ENCODE measurements at regions not wholly inside any gene's neighbourhood (a gene's known extent, or its start where the extent isn't known, plus 50 kb on each side); places are given as distances from the start of the nearest gene placed in this dataset.

- 90% methylated on average over 1 of the region's 1 CpG for WGBS
- H3K4me1 ChIP-seq (ENCODE audit: control insufficient read depth in 2 of 2, insufficient read depth in 2 of 2, low read length in 2 of 2) = no peaks in the 10 kb centered on the region
- DNase-seq (ENCODE audit: low read depth in 6 of 9, low spot score in 9 of 9) = no peak
- no peaks in the 10 kb centered on the region for H3K36me3 ChIP-seq (ENCODE audit: control insufficient read depth in 2 of 2, insufficient read depth in 2 of 2, low read length in 1 of 2)
- no peaks in the 10 kb centered on the region for H3K27me3 ChIP-seq (ENCODE audit: control insufficient read depth in 2 of 2, insufficient read depth in 1 of 2, low read length in 1 of 2)
- no peaks in the 10 kb centered on the region for H3K9me3 ChIP-seq (ENCODE audit: control insufficient read depth in 2 of 2, insufficient read depth in 1 of 2, low read length in 1 of 2)
- no peak overlapping the region for H3K27ac ChIP-seq (ENCODE audit: low read depth in 1 of 2, low read length in 1 of 2)
- H3K4me3 ChIP-seq (ENCODE audit: low read length in 2 of 2) = no peak overlapping the region
These were observed 1217.6 kb upstream of the GJE1 start for GRCh38 chr6:140915103-140915502.

- H3K36me3 ChIP-seq (ENCODE audit: control insufficient read depth in 2 of 2, insufficient read depth in 2 of 2, low read length in 1 of 2) = no peaks in the 10 kb centered on the region
- no peaks in the 10 kb centered on the region for H3K4me1 ChIP-seq (ENCODE audit: control insufficient read depth in 2 of 2, insufficient read depth in 2 of 2, low read length in 2 of 2)
- no peak overlapping the region for H3K27ac ChIP-seq (ENCODE audit: low read depth in 1 of 2, low read length in 1 of 2)
- no peaks in the 10 kb centered on the region for H3K27me3 ChIP-seq (ENCODE audit: control insufficient read depth in 2 of 2, insufficient read depth in 1 of 2, low read length in 1 of 2)
- H3K4me3 ChIP-seq (ENCODE audit: low read length in 2 of 2) = no peak overlapping the region
- 91% methylated on average over 3 of the region's 3 CpGs for WGBS
- DNase-seq (ENCODE audit: low read depth in 6 of 9, low spot score in 9 of 9) = no peak
- peaks cover 0 to 8% of the 10 kb centered on the region in 2 donors for H3K9me3 ChIP-seq (ENCODE audit: control insufficient read depth in 2 of 2, insufficient read depth in 1 of 2, low read length in 1 of 2)
These were observed 1220.0 kb upstream of the GJE1 start for GRCh38 chr6:140912686-140913085.

- Histone ChIP-seq H3K4me3 (ENCODE audit: low read length in 2 of 2) (no peak overlapping the region), H3K36me3 (ENCODE audit: control insufficient read depth in 2 of 2, insufficient read depth in 2 of 2, low read length in 1 of 2) (no peaks in the 10 kb centered on the region), H3K9me3 (ENCODE audit: control insufficient read depth in 2 of 2, insufficient read depth in 1 of 2, low read length in 1 of 2) (peaks cover 0 to 12% of the 10 kb centered on the region in 2 donors), H3K4me1 (ENCODE audit: control insufficient read depth in 2 of 2, insufficient read depth in 2 of 2, low read length in 2 of 2) (no peaks in the 10 kb centered on the region), H3K27me3 (ENCODE audit: control insufficient read depth in 2 of 2, insufficient read depth in 1 of 2, low read length in 1 of 2) (no peaks in the 10 kb centered on the region), H3K27ac (ENCODE audit: low read depth in 1 of 2, low read length in 1 of 2) (no peak overlapping the region)
- whole genome bisulfite sequencing = 97% methylated on average over 1 of the region's 1 CpG
- no peak for DNase-seq (ENCODE audit: low read depth in 6 of 9, low spot score in 9 of 9)
These were observed 1223.1 kb upstream of the GJE1 start for GRCh38 chr6:140909625-140910024.

- peaks cover 0 to 12% of the 10 kb centered on the region in 2 donors for H3K9me3 ChIP-seq (ENCODE audit: control insufficient read depth in 2 of 2, insufficient read depth in 1 of 2, low read length in 1 of 2)
- H3K27me3 ChIP-seq (ENCODE audit: control insufficient read depth in 2 of 2, insufficient read depth in 1 of 2, low read length in 1 of 2) = no peaks in the 10 kb centered on the region
- DNase-seq (ENCODE audit: low read depth in 6 of 9, low spot score in 9 of 9) = no peak
- H3K4me3 ChIP-seq (ENCODE audit: low read length in 2 of 2) = no peak overlapping the region
- H3K4me1 ChIP-seq (ENCODE audit: control insufficient read depth in 2 of 2, insufficient read depth in 2 of 2, low read length in 2 of 2) = no peaks in the 10 kb centered on the region
- H3K36me3 ChIP-seq (ENCODE audit: control insufficient read depth in 2 of 2, insufficient read depth in 2 of 2, low read length in 1 of 2) = no peaks in the 10 kb centered on the region
- no peak overlapping the region for H3K27ac ChIP-seq (ENCODE audit: low read depth in 1 of 2, low read length in 1 of 2)
These were observed 1223.6 kb upstream of the GJE1 start for GRCh38 chr6:140909156-140909555.

GRCh38 chr6:140908505-140908904 lies 1224.2 kb upstream of the GJE1 start:
- peaks cover 0 to 12% of the 10 kb centered on the region in 2 donors for H3K9me3 ChIP-seq (ENCODE audit: control insufficient read depth in 2 of 2, insufficient read depth in 1 of 2, low read length in 1 of 2)
- H3K27me3 ChIP-seq (ENCODE audit: control insufficient read depth in 2 of 2, insufficient read depth in 1 of 2, low read length in 1 of 2) = no peaks in the 10 kb centered on the region
- no peaks in the 10 kb centered on the region for H3K36me3 ChIP-seq (ENCODE audit: control insufficient read depth in 2 of 2, insufficient read depth in 2 of 2, low read length in 1 of 2)
- no peaks in the 10 kb centered on the region for H3K4me1 ChIP-seq (ENCODE audit: control insufficient read depth in 2 of 2, insufficient read depth in 2 of 2, low read length in 2 of 2)
- H3K27ac ChIP-seq (ENCODE audit: low read depth in 1 of 2, low read length in 1 of 2) = no peak overlapping the region
- H3K4me3 ChIP-seq (ENCODE audit: low read length in 2 of 2) = no peak overlapping the region
- DNase-seq (ENCODE audit: low read depth in 6 of 9, low spot score in 9 of 9) = no peak

GRCh38 chr6:140907235-140907634 lies 1225.5 kb upstream of the GJE1 start:
- Histone ChIP-seq H3K4me1 (ENCODE audit: control insufficient read depth in 2 of 2, insufficient read depth in 2 of 2, low read length in 2 of 2) (no peaks in the 10 kb centered on the region), H3K27me3 (ENCODE audit: control insufficient read depth in 2 of 2, insufficient read depth in 1 of 2, low read length in 1 of 2) (no peaks in the 10 kb centered on the region), H3K4me3 (ENCODE audit: low read length in 2 of 2) (no peak overlapping the region), H3K27ac (ENCODE audit: low read depth in 1 of 2, low read length in 1 of 2) (no peak overlapping the region), H3K9me3 (ENCODE audit: control insufficient read depth in 2 of 2, insufficient read depth in 1 of 2, low read length in 1 of 2) (peaks cover 0 to 12% of the 10 kb centered on the region in 2 donors), H3K36me3 (ENCODE audit: control insufficient read depth in 2 of 2, insufficient read depth in 2 of 2, low read length in 1 of 2) (no peaks in the 10 kb centered on the region)
- WGBS = 96% methylated on average over 9 of the region's 9 CpGs
- no peak for DNase-seq (ENCODE audit: low read depth in 6 of 9, low spot score in 9 of 9)

- H3K27me3 ChIP-seq (ENCODE audit: control insufficient read depth in 2 of 2, insufficient read depth in 1 of 2, low read length in 1 of 2) = no peaks in the 10 kb centered on the region
- H3K27ac ChIP-seq (ENCODE audit: low read depth in 1 of 2, low read length in 1 of 2) = no peak overlapping the region
- H3K4me1 ChIP-seq (ENCODE audit: control insufficient read depth in 2 of 2, insufficient read depth in 2 of 2, low read length in 2 of 2) = no peaks in the 10 kb centered on the region
- DNase-seq (ENCODE audit: low read depth in 6 of 9, low spot score in 9 of 9) = no peak
- peaks cover 0 to 18% of the 10 kb centered on the region in 2 donors for H3K9me3 ChIP-seq (ENCODE audit: control insufficient read depth in 2 of 2, insufficient read depth in 1 of 2, low read length in 1 of 2)
- no peaks in the 10 kb centered on the region for H3K36me3 ChIP-seq (ENCODE audit: control insufficient read depth in 2 of 2, insufficient read depth in 2 of 2, low read length in 1 of 2)
- no peak overlapping the region for H3K4me3 ChIP-seq (ENCODE audit: low read length in 2 of 2)
These were observed 1227.0 kb upstream of the GJE1 start for GRCh38 chr6:140905724-140906123.

- 92% methylated on average over 1 of the region's 1 CpG for WGBS
- Histone ChIP-seq H3K9me3 (ENCODE audit: control insufficient read depth in 2 of 2, insufficient read depth in 1 of 2, low read length in 1 of 2) (peaks cover 0 to 18% of the 10 kb centered on the region in 2 donors), H3K4me3 (ENCODE audit: low read length in 2 of 2) (no peak overlapping the region), H3K4me1 (ENCODE audit: control insufficient read depth in 2 of 2, insufficient read depth in 2 of 2, low read length in 2 of 2) (no peaks in the 10 kb centered on the region), H3K36me3 (ENCODE audit: control insufficient read depth in 2 of 2, insufficient read depth in 2 of 2, low read length in 1 of 2) (no peaks in the 10 kb centered on the region), H3K27ac (ENCODE audit: low read depth in 1 of 2, low read length in 1 of 2) (no peak overlapping the region), H3K27me3 (ENCODE audit: control insufficient read depth in 2 of 2, insufficient read depth in 1 of 2, low read length in 1 of 2) (no peaks in the 10 kb centered on the region)
- no peak for DNase-seq (ENCODE audit: low read depth in 6 of 9, low spot score in 9 of 9)
These were observed 1227.7 kb upstream of the GJE1 start for GRCh38 chr6:140905050-140905449.

GRCh38 chr6:140897804-140898573 lies 1234.7 kb upstream of the GJE1 start:
- Histone ChIP-seq H3K4me1 (ENCODE audit: control insufficient read depth in 2 of 2, insufficient read depth in 2 of 2, low read length in 2 of 2) (no peaks in the 10 kb centered on the region), H3K27me3 (ENCODE audit: control insufficient read depth in 2 of 2, insufficient read depth in 1 of 2, low read length in 1 of 2) (no peaks in the 10 kb centered on the region), H3K4me3 (ENCODE audit: low read length in 2 of 2) (no peak overlapping the region), H3K27ac (ENCODE audit: low read depth in 1 of 2, low read length in 1 of 2) (no peak overlapping the region), H3K9me3 (ENCODE audit: control insufficient read depth in 2 of 2, insufficient read depth in 1 of 2, low read length in 1 of 2) (peaks cover 0 to 10% of the 10 kb centered on the region in 2 donors), H3K36me3 (ENCODE audit: control insufficient read depth in 2 of 2, insufficient read depth in 2 of 2, low read length in 1 of 2) (no peaks in the 10 kb centered on the region)
- 38% methylated on average over 8 of the region's 8 CpGs for WGBS
- no peak for DNase-seq (ENCODE audit: low read depth in 6 of 9, low spot score in 9 of 9)

Data from thymus (tissue), 11 donors.